ENCODE measurements at regions not wholly inside any gene's neighbourhood (a gene's known extent, or its start where the extent isn't known, plus 50 kb on each side); places are given as distances from the start of the nearest gene placed in this dataset.

DNA sequence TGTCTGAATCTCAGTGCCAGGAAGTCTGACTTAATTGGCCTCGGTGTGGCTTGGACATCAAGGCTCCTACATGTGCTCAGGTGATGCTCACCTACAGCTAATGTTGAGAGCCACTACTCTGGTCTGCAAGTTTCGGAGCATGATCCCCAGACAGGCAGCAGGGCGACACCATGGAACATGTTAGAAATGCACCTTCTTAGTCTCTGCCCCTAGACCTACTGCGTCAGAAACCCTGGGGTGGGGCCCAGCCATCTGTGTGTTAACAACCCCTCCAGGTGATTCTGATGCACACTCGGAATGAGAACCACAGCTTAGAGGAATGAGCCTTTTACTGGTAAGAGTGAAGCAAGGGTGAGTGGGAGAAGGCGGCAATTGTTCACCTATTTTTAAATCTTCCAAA, 86.9 kb upstream of the NABP1 start:
- TF ChIP-seq, protein P1, sequence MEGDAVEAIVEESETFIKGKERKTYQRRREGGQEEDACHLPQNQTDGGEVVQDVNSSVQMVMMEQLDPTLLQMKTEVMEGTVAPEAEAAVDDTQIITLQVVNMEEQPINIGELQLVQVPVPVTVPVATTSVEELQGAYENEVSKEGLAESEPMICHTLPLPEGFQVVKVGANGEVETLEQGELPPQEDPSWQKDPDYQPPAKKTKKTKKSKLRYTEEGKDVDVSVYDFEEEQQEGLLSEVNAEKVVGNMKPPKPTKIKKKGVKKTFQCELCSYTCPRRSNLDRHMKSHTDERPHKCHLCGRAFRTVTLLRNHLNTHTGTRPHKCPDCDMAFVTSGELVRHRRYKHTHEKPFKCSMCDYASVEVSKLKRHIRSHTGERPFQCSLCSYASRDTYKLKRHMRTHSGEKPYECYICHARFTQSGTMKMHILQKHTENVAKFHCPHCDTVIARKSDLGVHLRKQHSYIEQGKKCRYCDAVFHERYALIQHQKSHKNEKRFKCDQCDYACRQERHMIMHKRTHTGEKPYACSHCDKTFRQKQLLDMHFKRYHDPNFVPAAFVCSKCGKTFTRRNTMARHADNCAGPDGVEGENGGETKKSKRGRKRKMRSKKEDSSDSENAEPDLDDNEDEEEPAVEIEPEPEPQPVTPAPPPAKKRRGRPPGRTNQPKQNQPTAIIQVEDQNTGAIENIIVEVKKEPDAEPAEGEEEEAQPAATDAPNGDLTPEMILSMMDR (IDR thresholded peaks at IDR 0.05): no peak

DNA sequence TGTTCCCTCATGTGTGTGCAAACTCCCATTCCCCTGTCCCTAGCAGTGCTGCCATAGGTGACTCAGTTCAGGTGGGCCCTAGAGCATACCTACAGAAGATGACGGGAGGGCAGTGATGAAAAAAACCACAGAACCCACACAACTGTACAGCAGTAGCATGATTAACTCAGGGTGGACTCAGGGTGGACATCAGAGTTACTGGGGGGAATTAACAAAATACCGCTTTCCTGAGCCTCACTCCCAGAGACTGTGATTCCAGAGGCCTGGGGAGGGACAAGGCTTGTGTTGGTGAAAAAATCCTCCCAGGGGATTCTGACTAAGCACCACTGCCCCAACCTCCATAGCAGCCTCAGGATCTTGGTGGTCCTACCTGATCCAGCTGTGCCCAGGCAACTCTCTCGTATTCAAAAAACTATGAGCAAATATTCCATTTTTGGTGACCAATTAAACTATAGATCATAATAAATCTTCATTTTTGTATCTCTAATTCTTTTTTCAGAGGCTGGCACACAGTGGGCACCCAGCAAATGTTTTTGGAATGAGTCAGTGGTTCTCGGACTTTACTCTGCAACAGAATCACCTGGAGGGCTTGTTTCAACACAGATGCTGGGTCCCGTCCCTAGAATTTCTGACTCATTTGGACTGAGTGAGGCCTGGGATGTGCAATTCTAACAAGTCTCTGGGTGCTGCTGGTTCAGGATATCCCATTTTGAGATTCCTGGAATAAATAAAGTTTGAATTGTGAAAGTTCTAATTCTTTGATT, 84.1 kb upstream of the NABP1 start:
- TF ChIP-seq, protein P1 (IDR thresholded peaks at IDR 0.05): no peak

DNA sequence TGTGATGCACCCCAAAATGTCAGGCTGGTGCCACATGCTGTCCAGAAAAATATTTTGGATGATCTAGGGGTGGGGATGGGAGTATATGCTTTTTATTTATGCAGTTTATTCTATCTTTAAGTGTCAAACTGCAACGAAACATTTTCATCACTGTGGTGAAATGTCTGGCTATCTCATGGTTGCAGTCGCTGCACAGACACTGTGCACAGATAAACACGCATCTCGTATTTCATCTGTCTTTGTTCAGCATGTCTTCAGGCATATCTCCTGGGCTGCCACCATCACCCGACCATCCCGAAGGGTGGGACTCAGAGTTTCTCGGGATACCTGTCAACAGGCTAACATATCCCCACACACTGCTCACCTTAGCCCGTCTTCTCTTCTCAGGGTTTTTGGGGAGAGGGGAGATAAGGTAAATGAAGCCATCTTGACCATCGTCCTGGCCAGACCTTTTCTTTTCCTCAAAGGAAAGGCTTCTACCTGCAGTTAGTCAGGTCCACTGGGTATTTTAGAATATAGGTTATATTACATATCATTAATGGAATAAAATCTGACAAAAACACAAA, 80.7 kb upstream of the NABP1 start:
- TF ChIP-seq, protein P1 (IDR thresholded peaks at IDR 0.05): no peak

DNA sequence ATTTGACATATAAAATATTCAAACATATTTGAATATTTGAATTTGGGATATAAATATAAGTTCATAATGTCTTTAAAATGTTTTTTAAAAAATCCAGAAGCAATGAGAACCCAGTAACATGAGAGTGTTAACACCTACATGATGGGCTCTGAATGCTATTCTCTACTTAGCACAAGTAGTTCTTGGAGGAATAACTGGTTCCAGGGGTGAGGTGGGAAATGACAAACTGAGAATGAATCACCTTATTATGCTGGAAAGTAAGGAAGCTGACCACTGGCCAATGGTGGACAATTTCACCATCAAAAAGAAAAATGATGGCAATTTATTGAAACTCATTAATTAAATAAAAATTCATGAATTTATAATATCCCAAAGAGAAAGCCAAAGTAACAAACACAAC, 79.6 kb upstream of the NABP1 start:
- TF ChIP-seq, protein P1 (IDR thresholded peaks at IDR 0.05): no peak

DNA sequence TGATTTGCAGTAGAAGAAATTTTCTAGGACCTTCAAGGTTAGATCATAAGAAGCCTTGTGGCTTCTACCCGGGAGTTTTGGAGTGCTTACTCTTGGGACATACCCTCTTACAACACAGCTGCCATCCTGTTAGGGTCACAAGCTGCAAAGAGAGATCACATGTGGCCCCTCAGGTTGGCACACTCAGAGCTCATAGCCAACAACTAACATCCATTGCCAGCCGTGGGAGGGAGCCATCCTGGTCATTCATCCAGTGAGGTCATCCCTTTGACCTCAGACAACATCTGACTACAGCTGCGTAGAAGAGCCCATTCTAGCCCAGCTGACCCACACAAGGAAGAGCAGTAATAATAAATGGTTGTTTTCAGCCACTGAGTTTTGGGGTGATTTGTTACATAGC, 76.9 kb upstream of the NABP1 start:
- TF ChIP-seq, protein P1 (IDR thresholded peaks at IDR 0.05): no peak

DNA sequence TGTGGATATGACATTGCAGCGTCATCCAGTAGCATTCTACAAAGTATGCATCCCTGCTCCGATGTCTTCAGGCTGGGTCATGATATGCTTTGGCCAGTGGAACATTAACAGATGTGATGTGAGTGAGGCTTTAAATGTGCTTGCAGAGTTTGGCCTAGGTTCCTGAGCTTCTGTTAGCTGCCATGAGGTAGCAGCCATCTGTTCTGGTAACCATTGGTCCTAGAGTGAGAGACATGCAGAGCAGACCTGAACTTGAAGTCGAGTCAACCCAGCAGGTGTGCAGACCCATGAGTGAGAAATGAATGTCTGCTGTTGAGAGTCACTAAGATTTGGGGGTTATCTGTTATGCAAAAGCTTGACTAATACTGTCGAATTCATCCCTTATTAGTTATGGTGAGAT, 73.8 kb upstream of the NABP1 start:
- TF ChIP-seq, protein P1 (IDR thresholded peaks at IDR 0.05): no peak

DNA sequence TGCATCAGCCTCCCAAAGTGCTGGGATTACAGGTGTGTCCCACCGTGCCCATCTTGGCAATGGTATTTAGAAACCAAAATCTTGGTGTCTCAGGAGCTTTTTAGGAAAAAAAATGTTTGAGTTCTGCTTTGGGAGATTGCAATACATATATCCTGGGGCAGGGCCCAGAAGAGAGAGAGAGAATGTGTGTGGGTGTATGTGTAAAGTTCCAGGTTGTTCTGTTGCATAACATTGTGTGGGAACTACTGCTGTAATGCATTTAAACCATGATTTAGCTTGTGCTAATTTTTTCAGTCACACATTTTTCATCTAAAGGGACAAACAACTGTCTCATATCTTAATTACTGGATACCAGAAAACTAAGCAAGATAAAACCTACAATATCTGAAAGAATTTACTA, 70.8 kb upstream of the NABP1 start:
- TF ChIP-seq, protein P1 (IDR thresholded peaks at IDR 0.05): no peak

Data from LNCAP (cell line).